HepG2 (cell line): ENCODE measurements at regions not wholly inside any gene's neighbourhood (a gene's known extent, or its start where the extent isn't known, plus 50 kb on each side); places are given as distances from the start of the nearest gene placed in this dataset.

Experiments used
- ATAC-seq: fragments of 200-7000 bp; cut with Tn5 transposase; 3 replicates; pipeline ENCODE4 v1.9.1; 2020; ENCODE audit warnings: mild to moderate bottlenecking, moderate library complexity
- BruUV-seq: library from RNA; stranded (reverse); fragments of 400-500 nt; replicated peaks from 2 replicates; lab custom pipeline; 2021; lab: Mats Ljungman, UMichigan
- CTCF ChIA-PET: fragments of 300-600 bp; formaldehyde crosslinking; extraction: SDS; loops from one replicate; lab custom pipeline; 2021; ENCODE audit warnings: low total read pairs, inconsistent platforms, low intra/inter-chr PET ratio; lab: Yijun Ruan, JAX
- POLR2A ChIA-PET: fragments of 350-600 bp; sonication (Branson Sonifier 250); formaldehyde crosslinking; loops from one replicate; lab custom pipeline; 2020; ENCODE audit warnings: antibody characterized with exemption, inconsistent platforms; lab: Yijun Ruan, JAX
- DNase-seq: peaks from one replicate; pipeline ENCODE4 v3.0.0-alpha.2; 2015; ENCODE audit warnings: low spot score
- FAIRE-seq: peaks from 3 replicates; lab custom pipeline; 2011; peaks lifted over from hg19 to GRCh38; lab: Jason Lieb, UNC
- H2AFZ ChIP-seq: one replicate; pipeline ENCODE4 v1.6.1; 2011; ENCODE audit warnings: low read length, inconsistent platforms
- H3K27ac ChIP-seq: fragments of 300-600 bp; 3 replicates; pipeline ENCODE4 v1.8.0; 2011; ENCODE audit warnings: mixed run types, mild to moderate bottlenecking, mixed read lengths, low read length, inconsistent platforms; ENCODE audit not compliant: insufficient read depth; ENCODE audit errors: extremely low read length
- H3K27me3 ChIP-seq, 2 experiments: fragments of 200-600 bp in 1 of 2; 2 replicates in 1 of 2; 3 replicates in 1 of 2; pipeline versions ENCODE4 v1.6.0 to v1.8.0; 2011; ENCODE audit warnings: low read length in 2 of 2, mild to moderate bottlenecking in 2 of 2, moderate library complexity in 2 of 2, inconsistent platforms in 1 of 2; ENCODE audit not compliant: insufficient read depth in 2 of 2, control insufficient read depth in 1 of 2
- H3K36me3 ChIP-seq, 2 experiments: fragments of 200-600 bp in 1 of 2; replicated peaks in 1 of 2; 2 replicates in 1 of 2; 3 replicates in 1 of 2; pipeline versions ENCODE4 v1.5.1 to v1.8.0; 2011; ENCODE audit warnings: low read length in 2 of 2, inconsistent platforms in 1 of 2; ENCODE audit not compliant: insufficient read depth in 2 of 2, control insufficient read depth in 1 of 2
- H3K4me1 ChIP-seq: 2 replicates; pipeline ENCODE4 v1.5.1; 2012; ENCODE audit warnings: low read length, inconsistent platforms; ENCODE audit not compliant: insufficient read depth
- H3K4me2 ChIP-seq: 2 replicates; pipeline ENCODE4 v1.6.0; 2011; ENCODE audit warnings: low read depth, low read length, inconsistent platforms
- H3K4me3 ChIP-seq, 3 experiments: fragments of 200-600 bp in 1 of 3; sonication (generic), shearing (Covaris generic) in 1 of 3; replicated peaks in 1 of 3; 2 replicates each; pipeline ENCODE4 v1.5.1; 2011 to 2016; ENCODE audit warnings: low read length in 3 of 3, inconsistent platforms in 2 of 3, low read depth in 2 of 3, mild to moderate bottlenecking in 2 of 3, control low read depth in 1 of 3, mixed read lengths in 1 of 3; ENCODE audit not compliant: insufficient read depth in 1 of 3
- H3K79me2 ChIP-seq: one replicate; pipeline ENCODE4 v1.6.1; 2011; ENCODE audit warnings: low read length, inconsistent platforms; ENCODE audit not compliant: insufficient read depth
- H3K9ac ChIP-seq: 2 replicates; pipeline ENCODE4 v1.6.0; 2011; ENCODE audit warnings: mild to moderate bottlenecking, low read depth, low read length, inconsistent platforms; ENCODE audit not compliant: insufficient read depth
- H3K9me3 ChIP-seq: 2 replicates; pipeline ENCODE4 v1.5.1; 2012; ENCODE audit warnings: mild to moderate bottlenecking, low read length
- H4K20me1 ChIP-seq: 2 replicates; pipeline ENCODE4 v1.6.0; 2011; ENCODE audit warnings: inconsistent platforms, mild to moderate bottlenecking, low read length, moderate library complexity; ENCODE audit not compliant: insufficient read depth
- DRAP1 ChIP-seq: IDR thresholded peaks from 2 replicates; pipeline ENCODE4 v1.6.1; 2016; ENCODE audit warnings: missing genetic modification reagents, missing compliant biosample characterization
- EP300 ChIP-seq, 3 experiments: sonication (generic) in 1 of 3; formaldehyde crosslinking in 1 of 3; IDR thresholded peaks; 2 replicates each; pipeline versions ENCODE4 v1.5.1 to v1.6.1; 2011 to 2020; ENCODE audit warnings: low read depth in 2 of 3, low read length in 2 of 3, borderline replicate concordance in 1 of 3, improper control_type of control experiment in 1 of 3, mild to moderate bottlenecking in 1 of 3, missing genetic modification reagents in 1 of 3, moderate library complexity in 1 of 3
- FOXO4 ChIP-seq: sonication (generic); formaldehyde crosslinking; conservative IDR thresholded peaks from 2 replicates; pipeline ENCODE4 v1.8.1; 2023; ENCODE audit warnings: missing genetic modification reagents
- NR2F1 ChIP-seq, 2 experiments: fragments of 450-650 bp in 1 of 2; formaldehyde crosslinking in 1 of 2; IDR thresholded peaks; 2 replicates each; pipeline versions ENCODE4 v1.5.0 to v1.6.1; 2016 to 2020; ENCODE audit warnings: mild to moderate bottlenecking in 1 of 2, missing compliant biosample characterization in 1 of 2, missing genetic modification reagents in 1 of 2, moderate library complexity in 1 of 2
- PATZ1 ChIP-seq: sonication (generic); formaldehyde crosslinking; IDR thresholded peaks from 2 replicates; pipeline ENCODE4 v1.4.0; 2020; ENCODE audit warnings: missing genetic modification reagents
- SOX6 ChIP-seq, 2 experiments: fragments of 450-650 bp in 1 of 2; sonication (generic) in 1 of 2; formaldehyde crosslinking in 1 of 2; IDR thresholded peaks; 2 replicates each; pipeline versions ENCODE4 v1.4.0 to v1.6.1; 2017 to 2020; ENCODE audit warnings: antibody characterized with exemption in 1 of 2, mild to moderate bottlenecking in 1 of 2, missing genetic modification reagents in 1 of 2
- UBTF ChIP-seq: sonication (generic); formaldehyde crosslinking; IDR thresholded peaks from 2 replicates; pipeline ENCODE4 v1.4.0; 2020; ENCODE audit warnings: mild to moderate bottlenecking, missing genetic modification reagents
- ZMAT5 ChIP-seq: sonication (generic); formaldehyde crosslinking; IDR thresholded peaks from 2 replicates; pipeline ENCODE4 v1.5.0; 2020; ENCODE audit warnings: mild to moderate bottlenecking, low read depth, missing genetic modification reagents, borderline replicate concordance
- ZNF484 ChIP-seq: sonication (generic); formaldehyde crosslinking; IDR thresholded peaks from 2 replicates; pipeline ENCODE4 v1.5.1; 2020; ENCODE audit warnings: mild to moderate bottlenecking, low read depth, missing genetic modification reagents, borderline replicate concordance
- ZNF710 ChIP-seq: sonication (generic); formaldehyde crosslinking; IDR thresholded peaks from 2 replicates; pipeline ENCODE4 v1.5.0; 2020; ENCODE audit warnings: mild to moderate bottlenecking, missing genetic modification reagents, borderline replicate concordance
- ZNF883 ChIP-seq: sonication (generic); formaldehyde crosslinking; IDR thresholded peaks from 2 replicates; pipeline ENCODE4 v1.5.1; 2020; ENCODE audit warnings: mild to moderate bottlenecking, missing genetic modification reagents; ENCODE audit errors: not compliant biosample characterization
- ZSCAN5A ChIP-seq: sonication (generic); formaldehyde crosslinking; IDR thresholded peaks from 2 replicates; pipeline ENCODE4 v1.8.0; 2022; ENCODE audit warnings: mild to moderate bottlenecking, missing genetic modification reagents, borderline replicate concordance
- in situ Hi-C: cut with HindIII; loops from 2 replicates; pipeline ENCODE4 v1.10.0; 2017; ENCODE audit warnings: low pct_unique_long_range_greater_than_20kb; ENCODE audit not compliant: extremely low pct_ligation_motif_present
- intact Hi-C: fragments of 100-400 bp; cut with micrococcal nuclease; formaldehyde crosslinking; loops from one replicate; pipeline ENCODE4 v1.10.0; 2022; ENCODE audit not compliant: unreplicated experiment

GRCh38 chr6:126667728-126668127 is 327.8 kb downstream of the CENPW start:
- Histone ChIP-seq H3K4me1 (no peaks in the 10 kb centered on the region), H3K36me3 (no peaks in the 10 kb centered on the region), H4K20me1 (no peaks in the 10 kb centered on the region), H2AFZ (no peak overlapping the region), H3K9me3 (peaks cover 4% of the 10 kb centered on the region; the same call in 1 of the 2 replicates), H3K27me3 (no peaks in the 10 kb centered on the region), H3K4me2 (no peak overlapping the region), H3K9ac (no peak overlapping the region), H3K79me2 (no peaks in the 10 kb centered on the region), H3K27ac (no peak overlapping the region), H3K4me3 (no peak overlapping the region)
- FAIRE-seq (no peak), ATAC-seq (no peak), DNase-seq (no peak)
- POLR2A ChIA-PET: no interaction called here
- no TSS peak for BruUV-seq
- CTCF ChIA-PET: no interaction called here
- in situ Hi-C loops (loop anchor here (25.0 kb wide), 2 partner anchors 305 to 630 kb away; no protein-coding TSS in a partner anchor), intact Hi-C loops (no loop called here)
- TF ChIP-seq DRAP1 (CRISPR knock-in tag) (no peak), ZNF484 (CRISPR knock-in tag) (no peak), ZNF710 (CRISPR knock-in tag) (no peak), UBTF (CRISPR knock-in tag) (no peak), EP300 (IDR thresholded peaks at IDR 0.05; ENCODE audit: low read depth in 2 of 2, low read length in 2 of 2) (no peak), EP300 (CRISPR knock-in tag; IDR thresholded peaks at IDR 0.05; ENCODE audit: borderline replicate concordance) (no peak), PATZ1 (no peak), SOX6 (IDR thresholded peaks at IDR 0.05) (no peak), SOX6 (CRISPR knock-in tag; IDR thresholded peaks at IDR 0.05) (no peak), ZNF883 (CRISPR knock-in tag) (no peak), FOXO4 (CRISPR knock-in tag) (no peak), ZMAT5 (CRISPR knock-in tag) (no peak), NR2F1 (CRISPR knock-in tag; IDR thresholded peaks at IDR 0.05) (no peak), ZSCAN5A (no peak)
